Adrenal gland (tissue), 5 donors: ENCODE measurements at regions not wholly inside any gene's neighbourhood (a gene's known extent, or its start where the extent isn't known, plus 50 kb on each side); places are given as distances from the start of the nearest gene placed in this dataset.

ENCODE experiments used
- POLR2A ChIP-seq, 2 donors: fragments of 450-650 bp; IDR thresholded peaks; one replicate each; pipeline ENCODE4 v1.6.1; 2017; ENCODE audit warnings: antibody characterized with exemption in 2 of 2, mild to moderate bottlenecking in 2 of 2, moderate library complexity in 1 of 2
- TF ChIP-seq, protein P1 (sequence below), 6 experiments: fragments of 450-650 bp in 4 of 6; fragments of 200-600 bp in 2 of 6; sonication (generic) in 1 of 6; IDR thresholded peaks; 1 replicate in 5 of 6; 2 replicates in 1 of 6; pipeline versions ENCODE4 v1.5.1 to v1.8.0; 2016 to 2021; ENCODE audit warnings: antibody characterized with exemption in 6 of 6, mild to moderate bottlenecking in 2 of 6, moderate library complexity in 1 of 6
- donor health status: DM: no; HTN: no; CAD: no.

DNA sequence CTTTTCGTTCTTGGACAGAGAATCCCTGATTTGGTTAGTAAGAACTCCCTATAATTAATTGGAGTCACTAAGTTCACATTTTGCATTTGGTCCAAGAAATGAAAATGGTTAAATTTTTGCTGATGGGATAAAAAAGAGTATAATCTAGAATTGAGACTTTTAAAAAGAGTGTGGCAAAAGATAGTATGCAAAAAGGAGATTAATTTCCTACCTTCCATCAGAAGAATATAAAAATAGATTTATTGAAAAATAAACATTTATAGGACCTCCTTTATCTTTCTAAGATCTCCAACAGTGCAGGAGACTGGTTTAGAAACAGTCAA, 105.5 kb upstream of the EEF1E1 start:
- no peak for TF ChIP-seq POLR2A (IDR thresholded peaks at IDR 0.05)
- TF ChIP-seq, protein P1, sequence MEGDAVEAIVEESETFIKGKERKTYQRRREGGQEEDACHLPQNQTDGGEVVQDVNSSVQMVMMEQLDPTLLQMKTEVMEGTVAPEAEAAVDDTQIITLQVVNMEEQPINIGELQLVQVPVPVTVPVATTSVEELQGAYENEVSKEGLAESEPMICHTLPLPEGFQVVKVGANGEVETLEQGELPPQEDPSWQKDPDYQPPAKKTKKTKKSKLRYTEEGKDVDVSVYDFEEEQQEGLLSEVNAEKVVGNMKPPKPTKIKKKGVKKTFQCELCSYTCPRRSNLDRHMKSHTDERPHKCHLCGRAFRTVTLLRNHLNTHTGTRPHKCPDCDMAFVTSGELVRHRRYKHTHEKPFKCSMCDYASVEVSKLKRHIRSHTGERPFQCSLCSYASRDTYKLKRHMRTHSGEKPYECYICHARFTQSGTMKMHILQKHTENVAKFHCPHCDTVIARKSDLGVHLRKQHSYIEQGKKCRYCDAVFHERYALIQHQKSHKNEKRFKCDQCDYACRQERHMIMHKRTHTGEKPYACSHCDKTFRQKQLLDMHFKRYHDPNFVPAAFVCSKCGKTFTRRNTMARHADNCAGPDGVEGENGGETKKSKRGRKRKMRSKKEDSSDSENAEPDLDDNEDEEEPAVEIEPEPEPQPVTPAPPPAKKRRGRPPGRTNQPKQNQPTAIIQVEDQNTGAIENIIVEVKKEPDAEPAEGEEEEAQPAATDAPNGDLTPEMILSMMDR (IDR thresholded peaks at IDR 0.05): no peak
